ENCODE measurements at regions not wholly inside any gene's neighbourhood (a gene's known extent, or its start where the extent isn't known, plus 50 kb on each side); places are given as distances from the start of the nearest gene placed in this dataset.

GRCh38 chr21:31447505-31447904 is 103.4 kb upstream of the TIAM1 start:
- no peaks in the 10 kb centered on the region for H3F3A ChIP-seq (ENCODE audit: insufficient read depth, low read length, poor library complexity, severe bottlenecking)
- H3K27me3 ChIP-seq (ENCODE audit: insufficient read depth, low read depth, low read length): no peaks in the 10 kb centered on the region
- H3K9ac ChIP-seq (ENCODE audit: low read length): no peak overlapping the region
- H3K36me3 ChIP-seq (ENCODE audit: insufficient read depth, low read length): no peaks in the 10 kb centered on the region
- no peaks in the 10 kb centered on the region for H3K79me2 ChIP-seq (replicated peaks; ENCODE audit: insufficient read depth, low read length)
- no peak overlapping the region for H3K27ac ChIP-seq (ENCODE audit: low read length)
- H3K9me3 ChIP-seq (ENCODE audit: low read length): no peaks in the 10 kb centered on the region
- H2AFZ ChIP-seq (ENCODE audit: low read depth, low read length): no peak overlapping the region
- no peak for TF ChIP-seq SMC3 (conservative IDR thresholded peaks at IDR 0.05; ENCODE audit: poor library complexity)
- no peak overlapping the region for H3K4me2 ChIP-seq (ENCODE audit: low read length)
- no peaks in the 10 kb centered on the region for H4K20me1 ChIP-seq (ENCODE audit: insufficient read depth)
- no peaks in the 10 kb centered on the region for H3K9me2 ChIP-seq (ENCODE audit: insufficient read depth, low read length)
- H3K4me3 ChIP-seq (ENCODE audit: low read length): no peak overlapping the region

GRCh38 chr21:31446226-31446855 is 102.3 kb upstream of the TIAM1 start:
- Histone ChIP-seq H3K79me2 (replicated peaks; ENCODE audit: insufficient read depth, low read length) (no peaks in the 10 kb centered on the region), H3K36me3 (ENCODE audit: insufficient read depth, low read length) (no peaks in the 10 kb centered on the region), H3F3A (ENCODE audit: insufficient read depth, low read length, poor library complexity, severe bottlenecking) (no peaks in the 10 kb centered on the region), H3K9me3 (ENCODE audit: low read length) (peaks cover under 1% of the 10 kb centered on the region), H3K27ac (ENCODE audit: low read length) (no peak overlapping the region), H2AFZ (ENCODE audit: low read depth, low read length) (no peak overlapping the region), H3K9me2 (ENCODE audit: insufficient read depth, low read length) (no peaks in the 10 kb centered on the region), H3K27me3 (ENCODE audit: insufficient read depth, low read depth, low read length) (no peaks in the 10 kb centered on the region), H3K4me2 (ENCODE audit: low read length) (no peak overlapping the region), H3K9ac (ENCODE audit: low read length) (no peak overlapping the region), H3K4me3 (ENCODE audit: low read length) (no peak overlapping the region), H4K20me1 (ENCODE audit: insufficient read depth) (no peaks in the 10 kb centered on the region)
- TF ChIP-seq EZH2 (IDR thresholded peaks at IDR 0.05; ENCODE audit: borderline replicate concordance, insufficient read depth, low read length, poor library complexity, severe bottlenecking): no peak
- TF ChIP-seq POLR2AphosphoS5 (IDR thresholded peaks at IDR 0.05): no peak
- no peak for TF ChIP-seq TAF1 (IDR thresholded peaks at IDR 0.05; ENCODE audit: low read depth)
- no peak for TF ChIP-seq EP300 (conservative IDR thresholded peaks at IDR 0.05; ENCODE audit: poor library complexity, severe bottlenecking)
- no peak for TF ChIP-seq REST (IDR thresholded peaks at IDR 0.05; ENCODE audit: borderline replicate concordance)
- TF ChIP-seq MXI1 (conservative IDR thresholded peaks at IDR 0.05; ENCODE audit: poor library complexity, severe bottlenecking): no peak
- TF ChIP-seq RAD21 (conservative IDR thresholded peaks at IDR 0.05): no peak
- TF ChIP-seq CTCF (IDR thresholded peaks at IDR 0.05; ENCODE audit: poor library complexity, severe bottlenecking): no peak
- no peak for TF ChIP-seq SMC3 (conservative IDR thresholded peaks at IDR 0.05; ENCODE audit: poor library complexity)

Data from neural cell (in vitro differentiated cells).